ENCODE measurements at regions not wholly inside any gene's neighbourhood (a gene's known extent, or its start where the extent isn't known, plus 50 kb on each side); places are given as distances from the start of the nearest gene placed in this dataset.
A peak's percentile ranks its signal among the peaks of the same experiment; 100 is the strongest.

DNA sequence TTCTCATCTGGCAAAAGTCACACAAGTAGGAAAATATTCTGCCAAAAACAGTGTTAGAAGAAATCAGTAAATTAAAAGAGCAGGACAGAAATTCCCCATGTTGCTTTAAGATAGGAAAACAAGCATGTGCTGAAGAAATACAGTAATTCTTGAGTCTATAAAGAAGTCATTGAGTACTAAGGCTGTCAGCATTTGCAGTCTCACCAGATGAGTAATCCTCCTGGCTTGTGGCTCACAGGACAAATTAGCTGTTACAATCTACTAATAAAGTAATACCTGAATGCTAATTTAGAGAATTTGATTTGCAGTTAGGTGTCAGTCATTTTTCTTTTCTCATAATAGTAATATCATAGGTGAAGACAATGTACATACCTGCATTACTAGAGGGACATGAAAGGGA lies 1158.9 kb upstream of the CELF2 start:
- Histone ChIP-seq H3K4me2 (ENCODE audit: low read length) (no peak overlapping the region), H3K9me3 (ENCODE audit: insufficient read depth, low read depth, low read length) (no peaks in the 10 kb centered on the region), H4K20me1 (ENCODE audit: insufficient read depth, low read length) (no peaks in the 10 kb centered on the region), H3K4me1 (ENCODE audit: insufficient read depth, low read length) (no peaks in the 10 kb centered on the region), H3K36me3 (ENCODE audit: insufficient read depth, low read length) (no peaks in the 10 kb centered on the region), H3K27me3 (ENCODE audit: insufficient read depth, low read length) (no peaks in the 10 kb centered on the region), H3K27ac (ENCODE audit: low read depth, low read length) (no peak overlapping the region), H2AFZ (ENCODE audit: low read depth, low read length) (no peak overlapping the region), H3K79me2 (ENCODE audit: insufficient read depth, low read length) (no peaks in the 10 kb centered on the region), H3K4me3 (ENCODE audit: insufficient read depth, low read depth, low read length) (no peak overlapping the region), H3K9ac (ENCODE audit: low read length) (no peak overlapping the region)
- Mint-ChIP-seq H3K27ac (ENCODE audit: unreplicated experiment) (no peak overlapping the region), H3K27me3 (ENCODE audit: low read depth, unreplicated experiment) (no peaks in the 10 kb centered on the region), H3K36me3 (ENCODE audit: low read depth, unreplicated experiment) (no peaks in the 10 kb centered on the region), H3K4me1 (ENCODE audit: low read depth, unreplicated experiment) (peaks cover 11% of the 10 kb centered on the region), H3K9me3 (ENCODE audit: unreplicated experiment) (peaks cover 3% of the 10 kb centered on the region), H3K4me3 (ENCODE audit: unreplicated experiment) (no peak overlapping the region)
- TF ChIP-seq CTCF (IDR thresholded peaks at IDR 0.05; ENCODE audit: insufficient read depth, low read depth, low read length) = no peak
- no peak for TF ChIP-seq EZH2 (IDR thresholded peaks at IDR 0.05; ENCODE audit: insufficient read depth, low read length)
- FAIRE-seq (no peak), DNase-seq (ENCODE audit: low read depth) (peak; percentile 11)

GRCh38 chr10:9860045-9860444 lies 1157.6 kb upstream of the CELF2 start:
- no peaks in the 10 kb centered on the region for H4K20me1 ChIP-seq (ENCODE audit: insufficient read depth, low read length)
- FAIRE-seq = no peak
- no peaks in the 10 kb centered on the region for H3K9me3 ChIP-seq (ENCODE audit: insufficient read depth, low read depth, low read length)
- H3K79me2 ChIP-seq (ENCODE audit: insufficient read depth, low read length) = no peaks in the 10 kb centered on the region
- no peak overlapping the region for H3K27ac ChIP-seq (ENCODE audit: low read depth, low read length)
- H3K4me1 ChIP-seq (ENCODE audit: insufficient read depth, low read length) = no peaks in the 10 kb centered on the region
- H3K27me3 ChIP-seq (ENCODE audit: insufficient read depth, low read length) = no peaks in the 10 kb centered on the region
- Mint-ChIP-seq H3K36me3 (ENCODE audit: low read depth, unreplicated experiment) (no peaks in the 10 kb centered on the region), H3K27ac (ENCODE audit: unreplicated experiment) (no peak overlapping the region), H3K9me3 (ENCODE audit: unreplicated experiment) (peaks cover 3% of the 10 kb centered on the region), H3K4me3 (ENCODE audit: unreplicated experiment) (no peak overlapping the region), H3K27me3 (ENCODE audit: low read depth, unreplicated experiment) (no peaks in the 10 kb centered on the region), H3K4me1 (ENCODE audit: low read depth, unreplicated experiment) (peaks cover 11% of the 10 kb centered on the region)
- no peak overlapping the region for H3K4me2 ChIP-seq (ENCODE audit: low read length)
- H3K9ac ChIP-seq (ENCODE audit: low read length) = no peak overlapping the region
- DNase-seq (ENCODE audit: low read depth) = peak; percentile 10
- H2AFZ ChIP-seq (ENCODE audit: low read depth, low read length) = no peak overlapping the region
- no peak for TF ChIP-seq CTCF (IDR thresholded peaks at IDR 0.05; ENCODE audit: insufficient read depth, low read depth, low read length)
- no peak for TF ChIP-seq EZH2 (IDR thresholded peaks at IDR 0.05; ENCODE audit: insufficient read depth, low read length)
- no peaks in the 10 kb centered on the region for H3K36me3 ChIP-seq (ENCODE audit: insufficient read depth, low read length)
- H3K4me3 ChIP-seq (ENCODE audit: insufficient read depth, low read depth, low read length) = no peak overlapping the region

DNA sequence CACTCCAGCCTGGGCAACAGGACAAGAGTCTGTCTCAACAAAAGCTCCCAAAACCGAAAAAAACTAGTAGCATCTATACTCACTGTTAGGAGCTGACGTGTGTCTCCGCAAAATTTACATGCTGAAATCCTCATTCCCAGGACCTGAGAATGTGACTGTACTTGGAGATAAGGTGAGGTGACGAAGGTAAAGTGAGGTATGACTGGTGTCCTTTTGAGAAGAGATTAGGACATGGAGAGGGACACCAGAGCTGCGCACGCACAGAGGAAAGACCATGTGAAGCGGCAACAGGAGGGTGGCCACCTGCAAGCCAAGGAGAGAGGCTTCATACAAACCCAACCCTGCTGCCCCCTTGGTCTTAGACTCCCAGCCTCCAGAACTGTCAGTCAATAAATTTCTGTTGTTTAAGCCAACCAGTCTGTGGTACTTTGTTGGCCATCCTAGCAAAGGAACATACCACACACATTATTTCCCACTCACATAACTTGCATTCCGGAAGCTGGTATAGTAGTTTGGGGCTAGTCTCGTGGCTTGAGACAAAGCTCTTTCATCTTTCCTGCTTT lies 1154.0 kb upstream of the CELF2 start:
- no peaks in the 10 kb centered on the region for H3K36me3 Mint-ChIP-seq (ENCODE audit: low read depth, unreplicated experiment)

More for the DNA sequence above, 1154.0 kb upstream of the CELF2 start:
- H3K79me2 ChIP-seq (ENCODE audit: insufficient read depth, low read length) = no peaks in the 10 kb centered on the region
- no peak overlapping the region for H3K27ac ChIP-seq (ENCODE audit: low read depth, low read length)
- no peak overlapping the region for H3K4me3 ChIP-seq (ENCODE audit: insufficient read depth, low read depth, low read length)
- peaks cover 9% of the 10 kb centered on the region for H3K4me1 Mint-ChIP-seq (ENCODE audit: low read depth, unreplicated experiment)
- peaks cover 3% of the 10 kb centered on the region for H3K9me3 Mint-ChIP-seq (ENCODE audit: unreplicated experiment)
- H2AFZ ChIP-seq (ENCODE audit: low read depth, low read length) = no peak overlapping the region
- no peak overlapping the region for H3K27ac Mint-ChIP-seq (ENCODE audit: unreplicated experiment)
- H3K27me3 ChIP-seq (ENCODE audit: insufficient read depth, low read length) = no peaks in the 10 kb centered on the region
- H3K27me3 Mint-ChIP-seq (ENCODE audit: low read depth, unreplicated experiment) = no peaks in the 10 kb centered on the region
- H3K9me3 ChIP-seq (ENCODE audit: insufficient read depth, low read depth, low read length) = no peaks in the 10 kb centered on the region
- no peak for FAIRE-seq
- no peaks in the 10 kb centered on the region for H3K36me3 ChIP-seq (ENCODE audit: insufficient read depth, low read length)
- no peaks in the 10 kb centered on the region for H3K4me1 ChIP-seq (ENCODE audit: insufficient read depth, low read length)
- no peaks in the 10 kb centered on the region for H4K20me1 ChIP-seq (ENCODE audit: insufficient read depth, low read length)
- TF ChIP-seq EZH2 (IDR thresholded peaks at IDR 0.05; ENCODE audit: insufficient read depth, low read length) (no peak), CTCF (IDR thresholded peaks at IDR 0.05; ENCODE audit: insufficient read depth, low read depth, low read length) (no peak)
- H3K9ac ChIP-seq (ENCODE audit: low read length) = no peak overlapping the region
- no peak for DNase-seq (ENCODE audit: low read depth)
- no peak overlapping the region for H3K4me3 Mint-ChIP-seq (ENCODE audit: unreplicated experiment)
- H3K4me2 ChIP-seq (ENCODE audit: low read length) = no peak overlapping the region
